SK-N-SH treated with all-trans-retinoic acid at 6 μM for 48 hours (cell line): ENCODE measurements at regions not wholly inside any gene's neighbourhood (a gene's known extent, or its start where the extent isn't known, plus 50 kb on each side); places are given as distances from the start of the nearest gene placed in this dataset.

Source experiments
- ATAC-seq: fragments of 200-7000 bp; cut with Tn5 transposase; 3 replicates; pipeline ENCODE4 v1.9.1; 2020; ENCODE audit warnings: mild to moderate bottlenecking, moderate library complexity
- ARNTL ChIP-seq: fragments of 450-650 bp; formaldehyde crosslinking; IDR thresholded peaks from 2 replicates; pipeline ENCODE4 v1.5.0; 2020; ENCODE audit warnings: low read depth, mild to moderate bottlenecking, moderate library complexity, borderline replicate concordance
- BACH2 ChIP-seq: fragments of 250-450 bp; sonication (Bioruptor Pico); IDR thresholded peaks from 2 replicates; pipeline ENCODE4 v1.9.0; 2021; ENCODE audit warnings: mild to moderate bottlenecking, borderline replicate concordance
- CSDC2 ChIP-seq: fragments of 250-450 bp; sonication (Bioruptor Pico); IDR thresholded peaks from 2 replicates; pipeline ENCODE4 v1.5.0; 2020; ENCODE audit warnings: mild to moderate bottlenecking, moderate library complexity
- ESRRG ChIP-seq: fragments of 250-450 bp; sonication (Bioruptor Pico); IDR thresholded peaks from 2 replicates; pipeline ENCODE4 v1.6.1; 2021; ENCODE audit warnings: mild to moderate bottlenecking
- GLIS3 ChIP-seq: fragments of 250-450 bp; sonication (Bioruptor Pico); IDR thresholded peaks from 2 replicates; pipeline ENCODE4 v1.5.0; 2020; ENCODE audit warnings: mild to moderate bottlenecking, moderate library complexity
- ISL1 ChIP-seq: fragments of 250-450 bp; sonication (Bioruptor Pico); IDR thresholded peaks from 2 replicates; pipeline ENCODE4 v2.1.2; 2022; ENCODE audit warnings: mild to moderate bottlenecking, moderate library complexity
- PPARA ChIP-seq: fragments of 250-450 bp; sonication (Bioruptor Pico); IDR thresholded peaks from 2 replicates; pipeline ENCODE4 v1.5.0; 2020; ENCODE audit warnings: mild to moderate bottlenecking, borderline replicate concordance
- RARB ChIP-seq: fragments of 250-450 bp; sonication (Bioruptor Pico); IDR thresholded peaks from 2 replicates; pipeline ENCODE4 v1.8.0; 2021; ENCODE audit warnings: mild to moderate bottlenecking, moderate library complexity
- SNAI2 ChIP-seq: fragments of 250-450 bp; sonication (Bioruptor Pico); IDR thresholded peaks from 2 replicates; pipeline ENCODE4 v1.5.0; 2020; ENCODE audit warnings: mild to moderate bottlenecking, moderate library complexity
- TCF4 ChIP-seq: fragments of 250-450 bp; sonication (Bioruptor Pico); IDR thresholded peaks from 2 replicates; pipeline ENCODE4 v1.8.0; 2021; ENCODE audit warnings: mild to moderate bottlenecking, moderate library complexity, borderline replicate concordance
- ZC3H10 ChIP-seq: fragments of 250-450 bp; sonication (Bioruptor Pico); IDR thresholded peaks from 2 replicates; pipeline ENCODE4 v1.5.1; 2021; ENCODE audit warnings: mild to moderate bottlenecking, moderate library complexity
- ZFP3 ChIP-seq: fragments of 250-450 bp; sonication (Bioruptor Pico); IDR thresholded peaks from 2 replicates; pipeline ENCODE4 v1.5.0; 2020; ENCODE audit warnings: mild to moderate bottlenecking, moderate library complexity
- ZFP30 ChIP-seq: fragments of 450-650 bp; formaldehyde crosslinking; IDR thresholded peaks from 2 replicates; pipeline ENCODE4 v1.5.0; 2022; ENCODE audit warnings: mild to moderate bottlenecking, moderate library complexity
- ZNF565 ChIP-seq: fragments of 450-650 bp; formaldehyde crosslinking; conservative IDR thresholded peaks from 2 replicates; pipeline ENCODE4 v1.5.0; 2020; ENCODE audit warnings: low read depth, mild to moderate bottlenecking, moderate library complexity
- ZNF70 ChIP-seq: fragments of 450-650 bp; formaldehyde crosslinking; IDR thresholded peaks from 2 replicates; pipeline ENCODE4 v1.5.0; 2020; ENCODE audit warnings: mild to moderate bottlenecking, moderate library complexity
- TF ChIP-seq, protein P1 (sequence below): fragments of 250-450 bp; sonication (Bioruptor Pico); IDR thresholded peaks from 2 replicates; pipeline ENCODE4 v1.8.0; 2020; ENCODE audit warnings: mild to moderate bottlenecking, moderate library complexity, borderline replicate concordance
- TF ChIP-seq, protein P2 (sequence below): fragments of 250-450 bp; sonication (Bioruptor Pico); IDR thresholded peaks from 2 replicates; pipeline ENCODE4 v1.8.0; 2021; ENCODE audit warnings: low read depth, mild to moderate bottlenecking, moderate library complexity, borderline replicate concordance
- TF ChIP-seq, protein P3 (sequence below): fragments of 250-450 bp; sonication (Bioruptor Pico); IDR thresholded peaks from 2 replicates; pipeline ENCODE4 v1.5.1; 2020; ENCODE audit warnings: low read depth, mild to moderate bottlenecking, moderate library complexity
- TF ChIP-seq, protein P4 (sequence below): fragments of 250-450 bp; sonication (Bioruptor Pico); IDR thresholded peaks from 2 replicates; pipeline ENCODE4 v1.5.0; 2020; ENCODE audit warnings: mild to moderate bottlenecking, moderate library complexity

- TF ChIP-seq, protein P1, sequence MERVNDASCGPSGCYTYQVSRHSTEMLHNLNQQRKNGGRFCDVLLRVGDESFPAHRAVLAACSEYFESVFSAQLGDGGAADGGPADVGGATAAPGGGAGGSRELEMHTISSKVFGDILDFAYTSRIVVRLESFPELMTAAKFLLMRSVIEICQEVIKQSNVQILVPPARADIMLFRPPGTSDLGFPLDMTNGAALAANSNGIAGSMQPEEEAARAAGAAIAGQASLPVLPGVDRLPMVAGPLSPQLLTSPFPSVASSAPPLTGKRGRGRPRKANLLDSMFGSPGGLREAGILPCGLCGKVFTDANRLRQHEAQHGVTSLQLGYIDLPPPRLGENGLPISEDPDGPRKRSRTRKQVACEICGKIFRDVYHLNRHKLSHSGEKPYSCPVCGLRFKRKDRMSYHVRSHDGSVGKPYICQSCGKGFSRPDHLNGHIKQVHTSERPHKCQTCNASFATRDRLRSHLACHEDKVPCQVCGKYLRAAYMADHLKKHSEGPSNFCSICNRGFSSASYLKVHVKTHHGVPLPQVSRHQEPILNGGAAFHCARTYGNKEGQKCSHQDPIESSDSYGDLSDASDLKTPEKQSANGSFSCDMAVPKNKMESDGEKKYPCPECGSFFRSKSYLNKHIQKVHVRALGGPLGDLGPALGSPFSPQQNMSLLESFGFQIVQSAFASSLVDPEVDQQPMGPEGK (CRISPR knock-in tag): no peak
- TF ChIP-seq RARB (CRISPR knock-in tag) (no peak), ZNF565 (CRISPR knock-in tag) (no peak), SNAI2 (no peak), ZNF70 (CRISPR knock-in tag) (no peak)
These were observed 115.5 kb upstream of the GNAI1 start (continued) for GRCh38 chr7:80018941-80019808.

DNA sequence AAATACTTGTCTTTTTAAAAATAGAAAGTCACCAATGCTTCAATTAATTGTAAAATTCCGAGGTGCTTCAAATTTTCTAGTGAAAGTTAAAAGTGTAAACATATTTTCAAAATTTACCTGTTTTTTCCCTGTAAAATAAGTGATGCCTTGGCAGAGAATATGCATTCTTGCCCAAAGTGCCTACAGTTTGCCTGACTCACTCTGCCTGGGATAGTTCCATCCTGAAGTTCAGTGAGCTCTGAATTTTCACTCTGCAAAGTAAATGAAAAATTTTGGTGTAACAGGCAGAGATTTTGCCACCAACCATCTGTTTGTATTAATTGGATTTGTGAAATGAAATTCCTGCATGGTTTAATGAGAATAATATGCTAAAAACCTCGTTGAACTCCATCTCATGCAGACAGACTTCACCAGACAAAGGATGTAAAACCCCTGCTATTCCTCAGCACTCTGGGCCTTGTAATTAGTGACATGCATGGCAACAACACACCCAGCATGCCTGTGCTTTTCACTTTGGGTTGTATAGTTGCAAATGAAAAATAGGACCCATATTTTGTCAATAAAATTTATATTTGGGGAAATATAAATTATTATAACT lies 117.4 kb upstream of the GNAI1 start:
- TF ChIP-seq PPARA: no peak
- TF ChIP-seq ARNTL: no peak
- TF ChIP-seq BACH2 (CRISPR knock-in tag): no peak
- no peak for TF ChIP-seq RARB (CRISPR knock-in tag)
- TF ChIP-seq, protein P2, sequence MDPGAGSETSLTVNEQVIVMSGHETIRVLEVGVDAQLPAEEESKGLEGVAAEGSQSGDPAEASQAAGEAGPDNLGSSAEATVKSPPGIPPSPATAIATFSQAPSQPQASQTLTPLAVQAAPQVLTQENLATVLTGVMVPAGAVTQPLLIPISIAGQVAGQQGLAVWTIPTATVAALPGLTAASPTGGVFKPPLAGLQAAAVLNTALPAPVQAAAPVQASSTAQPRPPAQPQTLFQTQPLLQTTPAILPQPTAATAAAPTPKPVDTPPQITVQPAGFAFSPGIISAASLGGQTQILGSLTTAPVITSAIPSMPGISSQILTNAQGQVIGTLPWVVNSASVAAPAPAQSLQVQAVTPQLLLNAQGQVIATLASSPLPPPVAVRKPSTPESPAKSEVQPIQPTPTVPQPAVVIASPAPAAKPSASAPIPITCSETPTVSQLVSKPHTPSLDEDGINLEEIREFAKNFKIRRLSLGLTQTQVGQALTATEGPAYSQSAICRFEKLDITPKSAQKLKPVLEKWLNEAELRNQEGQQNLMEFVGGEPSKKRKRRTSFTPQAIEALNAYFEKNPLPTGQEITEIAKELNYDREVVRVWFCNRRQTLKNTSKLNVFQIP (CRISPR knock-in tag): no peak
- TF ChIP-seq CSDC2 (CRISPR knock-in tag): no peak
- TF ChIP-seq, protein P3, sequence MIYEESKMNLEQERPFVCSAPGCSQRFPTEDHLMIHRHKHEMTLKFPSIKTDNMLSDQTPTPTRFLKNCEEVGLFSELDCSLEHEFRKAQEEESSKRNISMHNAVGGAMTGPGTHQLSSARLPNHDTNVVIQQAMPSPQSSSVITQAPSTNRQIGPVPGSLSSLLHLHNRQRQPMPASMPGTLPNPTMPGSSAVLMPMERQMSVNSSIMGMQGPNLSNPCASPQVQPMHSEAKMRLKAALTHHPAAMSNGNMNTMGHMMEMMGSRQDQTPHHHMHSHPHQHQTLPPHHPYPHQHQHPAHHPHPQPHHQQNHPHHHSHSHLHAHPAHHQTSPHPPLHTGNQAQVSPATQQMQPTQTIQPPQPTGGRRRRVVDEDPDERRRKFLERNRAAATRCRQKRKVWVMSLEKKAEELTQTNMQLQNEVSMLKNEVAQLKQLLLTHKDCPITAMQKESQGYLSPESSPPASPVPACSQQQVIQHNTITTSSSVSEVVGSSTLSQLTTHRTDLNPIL (CRISPR knock-in tag): no peak
- TF ChIP-seq ESRRG (CRISPR knock-in tag): no peak
- peak; percentile 67 for ATAC-seq

GRCh38 chr7:80014511-80014910 lies 120.1 kb upstream of the GNAI1 start:
- ATAC-seq: no peak
- TF ChIP-seq ZFP3 (CRISPR knock-in tag) (no peak), CSDC2 (CRISPR knock-in tag) (no peak), ESRRG (CRISPR knock-in tag) (no peak), ZFP30 (CRISPR knock-in tag) (no peak), ZC3H10 (no peak), SNAI2 (no peak), ZNF565 (CRISPR knock-in tag) (no peak), ZNF70 (CRISPR knock-in tag) (no peak), ISL1 (CRISPR knock-in tag) (no peak)
- TF ChIP-seq, protein P4, sequence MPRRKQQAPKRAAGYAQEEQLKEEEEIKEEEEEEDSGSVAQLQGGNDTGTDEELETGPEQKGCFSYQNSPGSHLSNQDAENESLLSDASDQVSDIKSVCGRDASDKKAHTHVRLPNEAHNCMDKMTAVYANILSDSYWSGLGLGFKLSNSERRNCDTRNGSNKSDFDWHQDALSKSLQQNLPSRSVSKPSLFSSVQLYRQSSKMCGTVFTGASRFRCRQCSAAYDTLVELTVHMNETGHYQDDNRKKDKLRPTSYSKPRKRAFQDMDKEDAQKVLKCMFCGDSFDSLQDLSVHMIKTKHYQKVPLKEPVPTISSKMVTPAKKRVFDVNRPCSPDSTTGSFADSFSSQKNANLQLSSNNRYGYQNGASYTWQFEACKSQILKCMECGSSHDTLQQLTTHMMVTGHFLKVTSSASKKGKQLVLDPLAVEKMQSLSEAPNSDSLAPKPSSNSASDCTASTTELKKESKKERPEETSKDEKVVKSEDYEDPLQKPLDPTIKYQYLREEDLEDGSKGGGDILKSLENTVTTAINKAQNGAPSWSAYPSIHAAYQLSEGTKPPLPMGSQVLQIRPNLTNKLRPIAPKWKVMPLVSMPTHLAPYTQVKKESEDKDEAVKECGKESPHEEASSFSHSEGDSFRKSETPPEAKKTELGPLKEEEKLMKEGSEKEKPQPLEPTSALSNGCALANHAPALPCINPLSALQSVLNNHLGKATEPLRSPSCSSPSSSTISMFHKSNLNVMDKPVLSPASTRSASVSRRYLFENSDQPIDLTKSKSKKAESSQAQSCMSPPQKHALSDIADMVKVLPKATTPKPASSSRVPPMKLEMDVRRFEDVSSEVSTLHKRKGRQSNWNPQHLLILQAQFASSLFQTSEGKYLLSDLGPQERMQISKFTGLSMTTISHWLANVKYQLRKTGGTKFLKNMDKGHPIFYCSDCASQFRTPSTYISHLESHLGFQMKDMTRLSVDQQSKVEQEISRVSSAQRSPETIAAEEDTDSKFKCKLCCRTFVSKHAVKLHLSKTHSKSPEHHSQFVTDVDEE (CRISPR knock-in tag): no peak
- TF ChIP-seq, protein P1 (CRISPR knock-in tag): no peak

DNA sequence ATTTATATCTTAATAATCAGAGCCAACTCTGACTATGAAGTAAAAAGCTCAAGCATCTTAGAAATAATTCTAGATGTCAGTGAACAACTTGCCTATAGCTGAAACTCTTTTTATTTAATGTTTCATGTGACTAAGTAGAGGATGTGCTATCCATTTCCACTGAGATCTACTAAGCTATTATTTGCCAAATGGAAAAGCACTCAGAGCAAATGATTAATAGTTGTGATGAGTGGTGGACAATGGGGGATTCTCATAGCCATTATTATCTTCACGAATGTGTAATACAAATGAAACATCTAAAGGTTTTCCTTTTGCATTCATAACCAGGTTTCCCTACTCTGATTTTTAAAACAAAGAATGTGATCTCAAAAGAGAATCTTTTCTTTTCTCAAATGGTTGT lies 126.6 kb upstream of the GNAI1 start:
- TF ChIP-seq ZC3H10 (no peak), GLIS3 (CRISPR knock-in tag) (no peak), ZNF565 (CRISPR knock-in tag) (no peak), TCF4 (CRISPR knock-in tag) (no peak), BACH2 (CRISPR knock-in tag) (no peak), ISL1 (CRISPR knock-in tag) (peak; percentile 58)
- TF ChIP-seq, protein P3 (CRISPR knock-in tag): no peak
- no peak for ATAC-seq
